ENCODE measurements at regions not wholly inside any gene's neighbourhood (a gene's known extent, or its start where the extent isn't known, plus 50 kb on each side); places are given as distances from the start of the nearest gene placed in this dataset.
A peak's percentile ranks its signal among the peaks of the same experiment; 100 is the strongest.

- DNase-seq (ENCODE audit: low spot score) = no peak
Measured at GRCh38 chr1:99163671-99164070, 100.6 kb upstream of the PLPPR4 start.

- DNase-seq (ENCODE audit: low spot score) = no peak
Measured at GRCh38 chr1:99170516-99170915, 93.8 kb upstream of the PLPPR4 start.

- no peak for DNase-seq (ENCODE audit: low spot score)
Measured at GRCh38 chr1:99171184-99171813, 93.0 kb upstream of the PLPPR4 start.

DNA sequence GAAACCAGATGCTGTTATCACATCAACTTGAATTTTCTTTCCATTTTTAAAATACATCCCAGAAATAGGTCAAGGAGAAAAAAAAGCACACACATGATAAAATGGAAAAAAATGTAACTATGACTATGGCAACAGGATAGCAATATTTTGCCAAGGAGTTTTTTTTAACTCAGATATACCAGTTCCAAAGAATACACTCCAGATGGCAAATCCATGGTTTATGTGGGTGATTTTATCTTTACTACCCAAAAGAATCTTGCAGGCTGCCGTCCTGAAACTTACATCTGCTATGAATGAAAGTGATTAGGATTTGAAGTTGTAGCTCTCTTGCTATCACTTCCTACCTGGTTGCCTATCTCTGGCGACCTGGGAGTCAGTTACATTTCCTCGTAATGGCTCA, 91.0 kb upstream of the PLPPR4 start:
- no peak for DNase-seq (ENCODE audit: low spot score)

GRCh38 chr1:99173900-99174299, 90.4 kb upstream of the PLPPR4 start:
- no peak for DNase-seq (ENCODE audit: low spot score)

DNA sequence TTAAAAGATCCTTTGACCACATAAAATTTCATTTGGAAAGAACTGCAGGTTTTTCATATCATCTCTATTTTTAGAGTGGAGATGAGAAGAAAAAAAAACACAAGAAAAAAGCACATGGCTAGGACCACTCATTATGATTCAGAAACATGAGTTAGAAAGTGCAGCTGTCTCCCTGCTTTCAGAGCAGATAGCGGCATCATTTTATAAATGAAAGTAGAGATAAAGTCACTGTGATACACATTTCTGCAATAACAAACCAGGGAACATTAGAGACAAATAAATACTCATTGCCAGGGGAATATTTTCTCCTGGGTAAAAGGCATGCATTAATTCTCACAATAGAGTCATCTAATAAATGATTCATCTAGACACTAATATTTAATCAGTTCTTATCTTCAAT, 87.5 kb upstream of the PLPPR4 start:
- no peak for DNase-seq (ENCODE audit: low spot score)

DNA sequence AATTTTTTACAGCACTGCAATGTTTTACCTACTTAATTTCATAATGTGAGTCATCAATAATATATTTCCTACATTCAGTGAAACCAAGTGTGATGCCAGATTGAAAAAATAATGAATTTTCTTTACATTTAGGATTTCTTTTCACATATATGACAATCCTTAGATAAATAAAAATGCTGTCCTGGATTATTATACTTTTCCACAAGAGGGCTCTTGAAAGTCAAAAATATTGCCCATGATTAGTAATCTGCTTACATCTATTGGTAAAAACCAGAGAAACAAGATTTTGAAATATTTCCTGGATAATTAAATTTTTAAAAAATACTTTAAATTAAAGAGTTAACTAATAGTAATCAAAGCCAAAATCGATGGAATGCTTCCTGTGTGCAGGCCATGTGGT, 86.8 kb upstream of the PLPPR4 start:
- no peak for DNase-seq (ENCODE audit: low spot score)

DNA sequence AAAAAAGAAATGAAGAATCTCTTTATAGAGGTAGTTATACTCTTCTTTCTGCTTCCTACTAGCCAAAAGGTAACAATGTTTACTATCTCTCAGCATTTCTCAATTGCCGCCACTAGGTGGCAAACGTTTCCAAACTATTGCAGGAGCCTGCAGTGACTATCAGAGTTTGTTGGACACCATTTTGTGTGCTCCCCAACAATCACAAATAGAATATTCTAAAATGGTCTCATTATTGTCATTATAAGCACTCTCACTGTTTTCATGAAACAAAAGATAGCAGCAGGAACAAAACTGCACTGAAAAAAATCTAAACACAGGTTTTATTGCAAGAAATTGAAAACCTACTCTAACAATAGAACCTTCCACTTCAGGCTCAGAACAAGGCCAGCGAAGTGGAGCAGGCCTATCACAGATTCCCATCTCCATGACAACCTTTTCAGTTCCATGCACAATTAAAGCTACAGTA, 83.9 kb upstream of the PLPPR4 start:
- DNase-seq (ENCODE audit: low spot score) = peak; percentile 91

DNA sequence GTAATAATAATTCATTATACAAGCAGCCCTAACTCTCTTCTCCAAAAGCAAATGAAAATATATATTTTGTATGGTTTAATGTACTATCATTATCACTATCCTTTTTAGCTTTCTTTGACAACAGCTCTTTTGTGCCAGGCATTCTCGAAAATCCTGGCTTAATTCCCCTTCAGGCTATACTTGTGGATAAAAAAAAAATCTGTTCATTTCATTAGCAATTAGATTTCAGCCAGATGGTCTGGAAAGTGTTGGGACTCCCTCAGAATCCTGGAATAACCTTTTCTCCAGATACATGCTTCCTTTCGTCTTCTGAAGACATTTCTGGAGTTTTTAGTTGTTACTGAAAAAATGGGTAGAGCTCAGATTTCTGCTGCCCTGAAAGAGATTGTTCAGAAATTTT, 83.4 kb upstream of the PLPPR4 start:
- peak; percentile 64 for DNase-seq (ENCODE audit: low spot score)

DNA sequence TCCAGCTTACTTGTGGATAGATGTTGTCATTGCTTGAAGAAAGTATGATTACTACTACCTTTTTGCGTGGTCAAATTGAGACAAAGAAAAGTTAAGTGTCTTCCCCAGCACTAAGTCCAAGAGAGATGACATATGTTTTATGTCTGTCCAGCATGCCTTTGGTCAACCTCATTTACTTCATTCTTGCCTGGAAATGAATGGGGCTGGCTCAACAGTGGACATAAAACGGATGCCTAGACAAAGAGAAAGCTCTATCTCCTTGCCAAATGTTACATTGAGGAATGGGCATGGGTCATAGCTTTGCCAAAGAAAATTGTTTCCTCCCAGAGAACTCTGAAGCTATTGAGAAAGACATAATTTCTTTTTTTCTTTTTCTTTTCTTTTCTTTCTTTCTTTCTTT, 82.4 kb upstream of the PLPPR4 start:
- no peak for DNase-seq (ENCODE audit: low spot score)

GRCh38 chr1:99185196-99185595, 79.1 kb upstream of the PLPPR4 start:
- no peak for DNase-seq (ENCODE audit: low spot score)

GRCh38 chr1:99193431-99193830, 70.9 kb upstream of the PLPPR4 start:
- DNase-seq (ENCODE audit: low spot score) = no peak

DNA sequence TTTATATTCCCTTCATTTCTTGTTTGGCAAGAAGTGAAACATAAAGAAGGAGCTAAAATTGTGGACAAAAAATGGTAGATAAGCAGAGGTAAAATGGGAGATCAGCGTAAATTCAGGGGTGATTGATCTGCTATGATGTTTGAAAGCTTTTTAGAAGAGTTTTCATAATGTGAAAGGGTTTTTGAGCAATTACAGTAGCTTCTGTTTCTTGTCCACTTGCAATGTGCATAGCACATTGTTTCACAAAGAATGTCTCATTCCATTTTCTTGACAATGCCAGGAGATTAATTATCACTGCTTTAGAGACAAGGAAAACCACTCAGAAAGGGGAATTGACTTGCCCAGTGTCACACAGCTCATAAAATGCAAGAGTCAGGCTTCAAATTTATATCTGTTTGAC, 65.9 kb upstream of the PLPPR4 start:
- peak; percentile 81 for DNase-seq (ENCODE audit: low spot score)

DNA sequence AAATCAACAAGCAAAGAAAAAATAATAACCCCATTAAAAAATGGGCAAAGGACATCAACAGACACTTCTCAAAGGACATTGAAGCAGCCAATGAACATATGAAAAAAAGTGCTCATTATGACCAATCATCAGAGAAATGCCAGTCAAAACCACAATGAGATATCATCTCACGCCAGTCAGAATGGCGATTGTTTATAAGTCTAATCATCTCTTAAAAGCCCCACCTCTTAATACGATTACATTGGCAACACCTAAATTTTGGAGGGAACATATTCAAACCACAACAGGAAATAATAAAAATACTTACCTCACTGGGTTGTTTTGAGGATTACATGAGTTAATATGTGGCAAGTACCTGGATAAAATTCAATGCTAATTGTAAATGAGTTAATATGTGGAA, 57.1 kb upstream of the PLPPR4 start:
- no peak for DNase-seq (ENCODE audit: low spot score)

All from SK-N-DZ (cell line).